ENCODE measurements at regions not wholly inside any gene's neighbourhood (a gene's known extent, or its start where the extent isn't known, plus 50 kb on each side); places are given as distances from the start of the nearest gene placed in this dataset.
A peak's percentile ranks its signal among the peaks of the same experiment; 100 is the strongest.

- no CpG with 5 or more reads among the region's 4 CpGs for WGBS (ENCODE audit: extremely low coverage, insufficient read length, low lambda C conversion rate)
- peak overlapping the region; percentile 57 for H3K4me2 ChIP-seq (ENCODE audit: insufficient read depth, insufficient read length, low read length)
- H2BK12ac ChIP-seq (ENCODE audit: insufficient read length, low read depth, low read length) = peak overlapping the region; percentile 71
- peak overlapping the region; percentile 33; the same call in 1 of the 2 replicates for H2BK15ac ChIP-seq (ENCODE audit: low read depth, low read length)
- Mint-ChIP-seq H3K9me3 (no peaks in the 10 kb centered on the region; a peak in 1 of 5 replicates), H3K27ac (peak overlapping the region; percentile 84 to 98 (median 92)), H3K36me3 (ENCODE audit: insufficient read depth in 1 of 3, low read depth in 3 of 3) (no peaks in the 10 kb centered on the region; a peak in 1 of 7 replicates), H3K4me3 (peak overlapping the region; percentile 17 to 73; a peak in 4 of 5 replicates), H3K27me3 (ENCODE audit: low read depth) (no peaks in the 10 kb centered on the region), H3K4me1 (peaks cover 46 to 55% of the 10 kb centered on the region in 2 experiments)
- no peak overlapping the region for H3K9ac ChIP-seq (ENCODE audit: extremely low read depth, insufficient read length, low read length)
- H3K23me2 ChIP-seq (ENCODE audit: insufficient read length, low read depth, low read length, poor library complexity, severe bottlenecking) = peaks cover 2% of the 10 kb centered on the region
- H3K27ac ChIP-seq (ENCODE audit: insufficient read length, low read depth, low read length) = peak overlapping the region; percentile 94
- H3K23ac ChIP-seq (ENCODE audit: insufficient read length, low read depth, low read length) = no peak overlapping the region
- no peaks in the 10 kb centered on the region for H3K79me1 ChIP-seq (ENCODE audit: insufficient read depth, low read depth, low read length, poor library complexity, severe bottlenecking)
- no peaks in the 10 kb centered on the region for H3K27me3 ChIP-seq (ENCODE audit: insufficient read depth, low read length)
- no peak overlapping the region for H2AK5ac ChIP-seq (ENCODE audit: insufficient read length, low read length)
- no peak overlapping the region for H4K8ac ChIP-seq (replicated peaks; ENCODE audit: insufficient read length, low read depth, low read length)
- peak overlapping the region; percentile 86 for H3K18ac ChIP-seq (ENCODE audit: insufficient read length, low read depth, low read length)
- no peaks in the 10 kb centered on the region for H3K9me3 ChIP-seq (ENCODE audit: control insufficient read depth, low read depth, low read length)
- H3K56ac ChIP-seq (ENCODE audit: insufficient read length, low read depth, low read length) = no peak overlapping the region
- no peak overlapping the region for H3T11ph ChIP-seq (ENCODE audit: low read length)
- peak overlapping the region; percentile 81 for H3K14ac ChIP-seq (ENCODE audit: insufficient read depth, low read length)
- H3K4me1 ChIP-seq (ENCODE audit: insufficient read depth, low read length) = peaks cover 14% of the 10 kb centered on the region
- H3K4ac ChIP-seq (ENCODE audit: low read depth, low read length) = no peak overlapping the region
- no peaks in the 10 kb centered on the region for H3K79me2 ChIP-seq (ENCODE audit: insufficient read depth, low read length)
- no peak overlapping the region for H2BK120ac ChIP-seq (ENCODE audit: low read depth, low read length, poor library complexity, severe bottlenecking)
- TF ChIP-seq, protein P1, sequence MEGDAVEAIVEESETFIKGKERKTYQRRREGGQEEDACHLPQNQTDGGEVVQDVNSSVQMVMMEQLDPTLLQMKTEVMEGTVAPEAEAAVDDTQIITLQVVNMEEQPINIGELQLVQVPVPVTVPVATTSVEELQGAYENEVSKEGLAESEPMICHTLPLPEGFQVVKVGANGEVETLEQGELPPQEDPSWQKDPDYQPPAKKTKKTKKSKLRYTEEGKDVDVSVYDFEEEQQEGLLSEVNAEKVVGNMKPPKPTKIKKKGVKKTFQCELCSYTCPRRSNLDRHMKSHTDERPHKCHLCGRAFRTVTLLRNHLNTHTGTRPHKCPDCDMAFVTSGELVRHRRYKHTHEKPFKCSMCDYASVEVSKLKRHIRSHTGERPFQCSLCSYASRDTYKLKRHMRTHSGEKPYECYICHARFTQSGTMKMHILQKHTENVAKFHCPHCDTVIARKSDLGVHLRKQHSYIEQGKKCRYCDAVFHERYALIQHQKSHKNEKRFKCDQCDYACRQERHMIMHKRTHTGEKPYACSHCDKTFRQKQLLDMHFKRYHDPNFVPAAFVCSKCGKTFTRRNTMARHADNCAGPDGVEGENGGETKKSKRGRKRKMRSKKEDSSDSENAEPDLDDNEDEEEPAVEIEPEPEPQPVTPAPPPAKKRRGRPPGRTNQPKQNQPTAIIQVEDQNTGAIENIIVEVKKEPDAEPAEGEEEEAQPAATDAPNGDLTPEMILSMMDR (conservative IDR thresholded peaks at IDR 0.05) = no peak
- no peak overlapping the region for H2BK20ac ChIP-seq (ENCODE audit: low read depth, low read length, poor library complexity, severe bottlenecking)
- H2AFZ ChIP-seq (ENCODE audit: low read length) = peak overlapping the region; percentile 18
- no peak overlapping the region for H4K5ac ChIP-seq (ENCODE audit: insufficient read length, low read depth, low read length)
- peak; percentile 84 for DNase-seq
- H2BK5ac ChIP-seq (ENCODE audit: insufficient read length, low read length) = peak overlapping the region; percentile 91
- H4K20me1 ChIP-seq (ENCODE audit: control insufficient read depth, insufficient read depth, insufficient read length) = no peaks in the 10 kb centered on the region
- no peak overlapping the region for H4K91ac ChIP-seq (ENCODE audit: insufficient read length, low read depth, low read length)
Measured at GRCh38 chr22:17272511-17272991, 53.3 kb upstream of the ADA2 start.
